Endothelial cell of umbilical vein (primary cell): ENCODE measurements at regions not wholly inside any gene's neighbourhood (a gene's known extent, or its start where the extent isn't known, plus 50 kb on each side); places are given as distances from the start of the nearest gene placed in this dataset.

Source experiments
- BruUV-seq: library from RNA; stranded (reverse); fragments of 400-500 nt; replicated peaks from 2 replicates; lab custom pipeline; 2021; lab: Mats Ljungman, UMichigan
- CTCF ChIA-PET: fragments of 300-600, 350-600 bp; sonication (Branson Sonifier 250); formaldehyde crosslinking; loops from one replicate; lab custom pipeline; 2021; ENCODE audit warnings: antibody characterized with exemption, inconsistent platforms; lab: Charles Lee
- POLR2A ChIA-PET: fragments of 300-600, 350-600 bp; sonication (Branson Sonifier 250); formaldehyde crosslinking; loops from one replicate; lab custom pipeline; 2021; ENCODE audit warnings: antibody characterized with exemption, inconsistent platforms; lab: Charles Lee
- DNase-seq: peaks from one replicate; pipeline ENCODE4 v3.0.0-alpha.2; 2011; ENCODE audit warnings: low read depth, low spot score
- FAIRE-seq: peaks from 2 replicates; lab custom pipeline; 2011; peaks lifted over from hg19 to GRCh38; lab: Jason Lieb, UNC
- H2AFZ ChIP-seq: 2 replicates; pipeline ENCODE4 v1.6.0; 2012; ENCODE audit warnings: low read depth, low read length, control low read depth, inconsistent platforms
- H3K27ac ChIP-seq: 2 replicates; pipeline ENCODE4 v1.5.1; 2011; ENCODE audit warnings: low read depth, mild to moderate bottlenecking, control low read depth, low read length, moderate library complexity; ENCODE audit not compliant: insufficient read depth
- H3K27me3 ChIP-seq, 2 experiments: 2 replicates each; pipeline versions ENCODE4 v1.6.0 to v1.6.1; 2011; ENCODE audit warnings: low read length in 2 of 2, mixed read lengths in 1 of 2; ENCODE audit not compliant: control insufficient read depth in 2 of 2, insufficient read depth in 2 of 2
- H3K36me3 ChIP-seq, 2 experiments: 2 replicates in 1 of 2; 3 replicates in 1 of 2; pipeline ENCODE4 v1.5.1; 2011; ENCODE audit warnings: low read length in 2 of 2, mild to moderate bottlenecking in 1 of 2, moderate library complexity in 1 of 2; ENCODE audit not compliant: control insufficient read depth in 2 of 2, insufficient read depth in 2 of 2; ENCODE audit errors: extremely low read depth in 1 of 2
- H3K4me1 ChIP-seq: 3 replicates; pipeline ENCODE4 v1.5.1; 2011; ENCODE audit warnings: mild to moderate bottlenecking, low read length; ENCODE audit not compliant: control insufficient read depth, insufficient read depth; ENCODE audit errors: extremely low read depth
- H3K4me2 ChIP-seq: 2 replicates; pipeline ENCODE4 v1.6.1; 2011; ENCODE audit warnings: low read length, control low read depth, mixed read lengths; ENCODE audit not compliant: insufficient read depth
- H3K4me3 ChIP-seq, 3 experiments: fragments of 200-600 bp in 1 of 3; sonication (generic), shearing (Covaris generic) in 1 of 3; replicated peaks in 1 of 3; 2 replicates each; pipeline ENCODE4 v1.5.1; 2011 to 2016; ENCODE audit warnings: control low read depth in 3 of 3, low read length in 3 of 3, mild to moderate bottlenecking in 2 of 3, inconsistent platforms in 1 of 3, low read depth in 1 of 3, moderate library complexity in 1 of 3; ENCODE audit not compliant: insufficient read depth in 1 of 3
- H3K79me2 ChIP-seq: 2 replicates; pipeline ENCODE4 v1.6.0; 2012; ENCODE audit warnings: low read length, inconsistent platforms; ENCODE audit not compliant: control insufficient read depth, insufficient read depth
- H3K9ac ChIP-seq: replicated peaks from 2 replicates; pipeline ENCODE3; 2011; ENCODE audit warnings: low read length, control low read depth; ENCODE audit not compliant: insufficient read depth; ENCODE audit errors: extremely low read depth
- H3K9me1 ChIP-seq: replicated peaks from 3 replicates; pipeline ENCODE4 v1.6.0; 2011; ENCODE audit warnings: mild to moderate bottlenecking, low read length; ENCODE audit not compliant: control insufficient read depth, insufficient read depth; ENCODE audit errors: extremely low read depth
- H3K9me3 ChIP-seq: replicated peaks from 2 replicates; pipeline ENCODE4 v1.5.1; 2012; ENCODE audit warnings: low read length, inconsistent platforms; ENCODE audit not compliant: control insufficient read depth, insufficient read depth
- H4K20me1 ChIP-seq: replicated peaks from 2 replicates; pipeline ENCODE3; 2011; ENCODE audit warnings: mild to moderate bottlenecking, low read length; ENCODE audit not compliant: control insufficient read depth, insufficient read depth; ENCODE audit errors: extremely low read depth
- EZH2 ChIP-seq: IDR thresholded peaks from 2 replicates; pipeline ENCODE4 v1.6.1; 2012; ENCODE audit warnings: borderline replicate concordance, low read depth, mild to moderate bottlenecking, moderate library complexity, low read length, inconsistent platforms; ENCODE audit not compliant: severe bottlenecking
- FOS ChIP-seq: IDR thresholded peaks from 2 replicates; pipeline ENCODE4 v1.6.1; 2011; ENCODE audit warnings: mild to moderate bottlenecking, low read length, moderate library complexity, borderline replicate concordance; ENCODE audit not compliant: insufficient read depth
- GATA2 ChIP-seq: IDR thresholded peaks from 2 replicates; pipeline ENCODE4 v1.7.0; 2011; ENCODE audit warnings: low read depth, mild to moderate bottlenecking, moderate library complexity, mixed read lengths, low read length; ENCODE audit not compliant: insufficient read length, insufficient read depth
- JUN ChIP-seq: IDR thresholded peaks from 2 replicates; pipeline ENCODE4 v1.6.1; 2011; ENCODE audit warnings: borderline replicate concordance, low read depth; ENCODE audit not compliant: insufficient read length, insufficient read depth
- MYC ChIP-seq: IDR thresholded peaks from one replicate; pipeline ENCODE4 v1.6.1; 2011; ENCODE audit warnings: mild to moderate bottlenecking, low read depth, low read length
- POLR2A ChIP-seq: IDR thresholded peaks from 2 replicates; pipeline ENCODE4 v1.6.1; 2012; ENCODE audit warnings: low read depth, mild to moderate bottlenecking, control low read depth, low read length
- POLR2AphosphoS5 ChIP-seq: IDR thresholded peaks from 2 replicates; pipeline ENCODE4 v1.6.1; 2012; ENCODE audit warnings: low read depth, mild to moderate bottlenecking, control low read depth, low read length, moderate library complexity; ENCODE audit not compliant: insufficient read depth
- dilution Hi-C: fragments of 300-500 bp; cut with MboI; formaldehyde crosslinking; loops from one replicate; pipeline ENCODE4 v1.15.0; 2019; ENCODE audit warnings: low sequenced_read_pairs; ENCODE audit not compliant: extremely low pct_ligation_motif_present
- intact Hi-C: fragments of 100-400 bp; cut with micrococcal nuclease; formaldehyde crosslinking; loops from one replicate; pipeline ENCODE4 v1.10.0; 2022
- TF ChIP-seq, protein P1 (sequence below): IDR thresholded peaks from 2 replicates; pipeline ENCODE4 v1.6.1; 2011; ENCODE audit not compliant: insufficient read depth, insufficient read length
- TF ChIP-seq, protein P2 (sequence below), 2 donors: IDR thresholded peaks; 1 replicate in 1 of 2; 2 replicates in 1 of 2; pipeline ENCODE4 v1.5.1; 2011; ENCODE audit warnings: low read length in 2 of 2, mild to moderate bottlenecking in 2 of 2, moderate library complexity in 2 of 2, control low read depth in 1 of 2, inconsistent platforms in 1 of 2, low read depth in 1 of 2; ENCODE audit not compliant: insufficient read depth in 1 of 2; ENCODE audit errors: extremely low read depth in 1 of 2

DNA sequence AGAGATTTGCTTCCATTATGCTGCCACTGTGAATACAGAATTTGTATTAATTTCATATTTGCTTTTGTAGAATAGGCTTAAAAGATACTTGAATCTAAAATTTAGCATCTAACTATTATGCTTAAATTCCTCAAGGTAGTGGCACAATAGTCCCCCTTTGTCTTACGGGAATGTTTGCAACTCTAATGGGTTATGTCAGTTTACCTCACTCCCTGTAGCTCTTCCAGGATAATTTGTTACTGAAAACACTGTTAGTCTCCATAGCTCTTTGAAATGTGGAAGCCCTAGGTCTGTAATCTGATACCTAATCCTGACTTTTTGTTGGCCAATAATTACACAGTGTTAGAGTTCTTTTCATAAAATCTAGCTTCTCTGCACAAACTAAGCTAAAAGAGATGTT, 433.4 kb downstream of the PYDC2 start:
- ChIA-PET CTCF (interaction anchor here (0.7 kb wide), 1 partner anchor 9 kb away, joined by 3 read pairs; no protein-coding TSS in a partner anchor), POLR2A (no interaction called here)
- no peak overlapping the region for H3K9ac ChIP-seq
- no peaks in the 10 kb centered on the region for H3K79me2 ChIP-seq
- H3K9me1 ChIP-seq = no peaks in the 10 kb centered on the region
- H3K27me3 ChIP-seq = no peaks in the 10 kb centered on the region
- no peaks in the 10 kb centered on the region for H3K4me1 ChIP-seq
- no peaks in the 10 kb centered on the region for H4K20me1 ChIP-seq
- dilution Hi-C loops (no loop called here), intact Hi-C loops (no loop called here)
- H3K27ac ChIP-seq = no peak overlapping the region
- no peak for DNase-seq
- no peak overlapping the region for H2AFZ ChIP-seq
- H3K36me3 ChIP-seq = no peaks in the 10 kb centered on the region
- no peaks in the 10 kb centered on the region for H3K9me3 ChIP-seq
- no peak overlapping the region for H3K4me2 ChIP-seq
- no TSS peak for BruUV-seq
- FAIRE-seq = no peak
- TF ChIP-seq, protein P1, sequence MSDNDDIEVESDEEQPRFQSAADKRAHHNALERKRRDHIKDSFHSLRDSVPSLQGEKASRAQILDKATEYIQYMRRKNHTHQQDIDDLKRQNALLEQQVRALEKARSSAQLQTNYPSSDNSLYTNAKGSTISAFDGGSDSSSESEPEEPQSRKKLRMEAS = no peak
- TF ChIP-seq, protein P2, sequence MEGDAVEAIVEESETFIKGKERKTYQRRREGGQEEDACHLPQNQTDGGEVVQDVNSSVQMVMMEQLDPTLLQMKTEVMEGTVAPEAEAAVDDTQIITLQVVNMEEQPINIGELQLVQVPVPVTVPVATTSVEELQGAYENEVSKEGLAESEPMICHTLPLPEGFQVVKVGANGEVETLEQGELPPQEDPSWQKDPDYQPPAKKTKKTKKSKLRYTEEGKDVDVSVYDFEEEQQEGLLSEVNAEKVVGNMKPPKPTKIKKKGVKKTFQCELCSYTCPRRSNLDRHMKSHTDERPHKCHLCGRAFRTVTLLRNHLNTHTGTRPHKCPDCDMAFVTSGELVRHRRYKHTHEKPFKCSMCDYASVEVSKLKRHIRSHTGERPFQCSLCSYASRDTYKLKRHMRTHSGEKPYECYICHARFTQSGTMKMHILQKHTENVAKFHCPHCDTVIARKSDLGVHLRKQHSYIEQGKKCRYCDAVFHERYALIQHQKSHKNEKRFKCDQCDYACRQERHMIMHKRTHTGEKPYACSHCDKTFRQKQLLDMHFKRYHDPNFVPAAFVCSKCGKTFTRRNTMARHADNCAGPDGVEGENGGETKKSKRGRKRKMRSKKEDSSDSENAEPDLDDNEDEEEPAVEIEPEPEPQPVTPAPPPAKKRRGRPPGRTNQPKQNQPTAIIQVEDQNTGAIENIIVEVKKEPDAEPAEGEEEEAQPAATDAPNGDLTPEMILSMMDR (IDR thresholded peaks at IDR 0.05; ENCODE audit: extremely low read depth in 1 of 2, insufficient read depth in 1 of 2, low read depth in 1 of 2, low read length in 2 of 2) = no peak
- no peak for TF ChIP-seq MYC
- no peak for TF ChIP-seq EZH2
- no peak for TF ChIP-seq FOS
- TF ChIP-seq POLR2A = no peak
- TF ChIP-seq POLR2AphosphoS5 = no peak
- no peak for TF ChIP-seq GATA2
- TF ChIP-seq JUN = no peak
- no peak overlapping the region for H3K4me3 ChIP-seq
